ENCODE measurements at regions not wholly inside any gene's neighbourhood (a gene's known extent, or its start where the extent isn't known, plus 50 kb on each side); places are given as distances from the start of the nearest gene placed in this dataset.

DNA sequence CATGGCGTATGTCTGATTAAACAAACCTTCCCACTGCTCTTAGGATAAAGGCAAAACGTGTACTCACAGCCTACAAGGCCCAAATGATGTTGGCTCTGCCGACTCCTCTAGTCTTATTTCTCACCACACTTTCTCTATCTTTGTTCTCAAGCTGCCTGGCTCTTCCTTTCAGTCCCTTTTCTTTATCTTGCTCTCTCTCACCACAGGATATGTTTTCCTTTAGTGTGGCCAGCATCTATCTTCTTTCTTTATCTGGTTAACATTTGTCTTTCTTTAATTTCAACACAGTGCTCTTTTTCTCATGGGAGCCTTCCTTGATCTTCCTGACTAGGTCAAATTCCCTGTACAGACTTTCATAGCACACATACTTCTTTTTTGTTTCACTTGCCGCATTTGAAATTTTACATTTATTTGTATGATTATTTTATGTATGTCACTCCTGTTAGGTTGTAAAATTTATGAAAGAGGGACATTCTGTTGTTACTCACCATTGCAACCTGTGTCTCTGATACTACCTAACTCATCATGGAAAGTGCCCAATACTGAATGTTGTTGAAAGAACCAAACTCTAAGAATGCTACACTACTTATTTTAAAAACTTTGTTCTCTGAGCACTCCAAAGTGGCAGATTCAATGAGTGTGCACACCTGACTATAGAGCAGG is 328.9 kb upstream of the CBLB start:
- Mint-ChIP-seq H3K9me3 (peaks cover 23% of the 10 kb centered on the region), H3K4me3 (peak overlapping the region; percentile 49), H3K27ac (peak overlapping the region; percentile 73), H3K27me3 (no peaks in the 10 kb centered on the region), H3K36me3 (ENCODE audit: low read depth) (peaks cover 34% of the 10 kb centered on the region), H3K4me1 (peaks cover 17% of the 10 kb centered on the region)
- intact Hi-C loops (cut with micrococcal nuclease) = no loop called here
- DNase-seq = no peak

DNA sequence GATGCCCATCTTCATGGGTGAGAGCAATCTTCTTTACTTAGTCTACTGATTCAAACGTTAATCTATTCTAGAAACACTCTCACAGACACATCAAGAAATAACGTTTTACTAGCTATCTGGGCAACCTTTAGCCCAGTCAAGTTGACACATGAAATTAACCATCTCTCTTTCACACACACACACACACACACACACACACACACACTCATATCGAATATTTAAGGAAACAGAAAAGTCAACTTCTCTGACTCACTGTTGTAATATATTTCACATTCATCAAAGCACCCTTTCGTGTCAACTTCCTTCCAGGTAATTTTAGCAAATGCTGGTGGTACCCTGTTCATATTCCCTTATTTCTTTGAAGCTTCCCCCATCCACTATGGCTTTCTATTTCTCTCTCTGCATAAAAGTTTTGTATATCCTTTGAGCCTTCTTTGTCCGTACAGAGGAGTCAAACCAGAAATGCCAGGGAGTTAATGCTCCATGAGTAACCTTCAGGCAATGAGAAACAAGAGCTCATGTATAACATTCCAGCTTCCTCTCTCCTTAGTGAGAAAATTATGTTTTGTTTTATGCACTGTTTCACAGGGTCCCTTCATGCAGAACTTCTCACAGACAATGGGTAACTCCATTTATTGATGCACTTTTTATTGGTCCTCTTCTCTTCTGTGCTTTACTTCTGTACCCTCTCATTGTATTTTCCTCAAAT is 335.5 kb upstream of the CBLB start:
- H3K9me3 Mint-ChIP-seq = peaks cover 12% of the 10 kb centered on the region
- H3K4me3 Mint-ChIP-seq = no peak overlapping the region
- peaks cover 22% of the 10 kb centered on the region for H3K36me3 Mint-ChIP-seq (ENCODE audit: low read depth)
- peak overlapping the region; percentile 17 for H3K27ac Mint-ChIP-seq
- intact Hi-C loops (cut with micrococcal nuclease) = no loop called here
- DNase-seq = no peak
- no peaks in the 10 kb centered on the region for H3K27me3 Mint-ChIP-seq
- H3K4me1 Mint-ChIP-seq = peaks cover 34% of the 10 kb centered on the region

DNA sequence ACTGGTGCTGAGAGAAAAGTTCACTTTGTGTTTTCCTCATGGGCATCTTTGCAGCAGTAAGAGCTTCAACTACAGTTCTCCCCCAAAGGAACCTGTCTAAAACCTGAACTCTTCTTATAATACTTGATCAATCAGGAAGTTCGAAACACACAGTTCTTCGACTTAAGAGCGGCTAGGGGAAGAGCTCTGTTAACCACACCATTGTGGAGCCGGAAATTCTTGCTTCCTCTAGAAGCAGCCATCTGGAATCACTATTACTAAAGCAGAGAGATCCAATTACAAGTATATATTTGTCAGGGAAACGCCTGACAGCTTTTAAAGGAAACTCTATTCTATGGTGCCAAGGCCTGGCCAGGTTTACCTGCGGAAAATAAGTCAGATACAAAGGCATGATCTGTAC is 337.3 kb upstream of the CBLB start:
- Mint-ChIP-seq H3K27me3 (no peaks in the 10 kb centered on the region), H3K9me3 (peaks cover 12% of the 10 kb centered on the region), H3K4me1 (peaks cover 39% of the 10 kb centered on the region), H3K4me3 (peak overlapping the region; percentile 65), H3K27ac (peak overlapping the region; percentile 97), H3K36me3 (ENCODE audit: low read depth) (peaks cover 21% of the 10 kb centered on the region)
- DNase-seq = peak; percentile 75
- intact Hi-C loops (cut with micrococcal nuclease) = loop anchor here (1.0 to 5.0 kb wide), 9 partner anchors 9 to 529 kb away; no protein-coding TSS in a partner anchor

DNA sequence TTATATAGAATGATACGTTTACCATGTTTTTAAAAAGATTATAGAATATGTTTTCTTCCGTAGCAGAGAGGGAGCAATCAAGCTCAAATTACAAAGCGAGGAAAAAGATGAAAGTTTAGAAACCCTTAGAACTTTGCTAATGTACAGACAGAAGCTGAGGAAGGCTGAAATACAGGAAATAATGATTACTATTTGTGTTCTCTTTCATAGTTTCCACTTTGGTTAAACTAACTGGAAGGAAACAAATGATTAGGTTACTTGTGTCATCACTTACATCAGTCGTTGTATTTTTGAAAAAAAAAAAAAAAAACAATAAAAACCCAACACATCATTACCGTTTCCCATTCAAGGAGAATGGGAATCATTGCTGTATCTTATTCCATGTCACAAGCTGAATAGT is 337.8 kb upstream of the CBLB start:
- Mint-ChIP-seq H3K27me3 (no peaks in the 10 kb centered on the region), H3K4me1 (peaks cover 41% of the 10 kb centered on the region), H3K27ac (peak overlapping the region; percentile 97), H3K36me3 (ENCODE audit: low read depth) (peaks cover 21% of the 10 kb centered on the region), H3K4me3 (peak overlapping the region; percentile 65), H3K9me3 (peaks cover 12% of the 10 kb centered on the region)
- intact Hi-C loops (cut with micrococcal nuclease) = loop anchor here (1.0 to 5.0 kb wide), 9 partner anchors 9 to 530 kb away; no protein-coding TSS in a partner anchor
- no peak for DNase-seq

DNA sequence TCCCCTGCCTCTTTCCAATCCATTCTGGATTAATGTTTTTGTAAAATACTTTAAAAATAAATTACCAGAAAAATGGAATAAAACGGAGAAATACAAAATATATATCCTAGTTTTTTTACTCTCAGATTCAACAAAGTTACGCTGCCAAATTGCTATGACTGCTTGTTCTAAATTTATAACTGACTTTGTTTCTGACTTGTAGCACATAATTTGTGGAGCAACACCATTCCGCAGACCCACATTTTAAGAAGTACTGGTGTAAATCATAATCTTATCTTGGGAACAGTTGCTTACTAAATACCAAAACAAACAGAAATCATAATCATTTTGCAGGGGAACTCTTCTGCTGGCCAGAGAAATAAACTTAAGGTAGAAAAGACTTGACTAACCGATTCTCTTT is 339.4 kb upstream of the CBLB start:
- Mint-ChIP-seq H3K36me3 (ENCODE audit: low read depth) (peaks cover 17% of the 10 kb centered on the region), H3K4me3 (no peak overlapping the region), H3K9me3 (peaks cover 12% of the 10 kb centered on the region), H3K4me1 (peaks cover 40% of the 10 kb centered on the region), H3K27ac (no peak overlapping the region), H3K27me3 (no peaks in the 10 kb centered on the region)
- intact Hi-C loops (cut with micrococcal nuclease) = loop anchor here (5.0 kb wide), 1 partner anchor 381 kb away; no protein-coding TSS in a partner anchor
- no peak for DNase-seq

DNA sequence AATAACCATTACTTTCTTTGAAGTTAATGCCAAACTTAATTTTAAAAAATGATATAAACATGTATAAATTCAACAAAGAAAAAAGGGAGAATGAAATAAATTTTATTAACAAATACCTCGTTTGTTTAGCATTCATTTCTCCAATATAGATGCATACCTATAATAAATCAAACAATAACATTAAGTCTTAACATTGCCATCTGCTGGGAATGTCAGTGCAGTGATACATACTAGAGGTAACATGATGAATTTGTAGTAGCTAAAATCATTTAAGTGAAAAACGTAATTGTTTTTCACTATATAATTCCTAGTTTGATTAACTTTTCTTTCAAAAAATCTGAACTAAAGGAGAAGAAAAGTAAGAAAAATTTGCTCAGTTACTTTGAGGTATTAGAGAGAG is 340.2 kb upstream of the CBLB start:
- Mint-ChIP-seq H3K4me1 (peaks cover 43% of the 10 kb centered on the region), H3K4me3 (no peak overlapping the region), H3K27ac (no peak overlapping the region), H3K9me3 (peaks cover 10% of the 10 kb centered on the region), H3K36me3 (ENCODE audit: low read depth) (peaks cover 16% of the 10 kb centered on the region), H3K27me3 (no peaks in the 10 kb centered on the region)
- no peak for DNase-seq
- intact Hi-C loops (cut with micrococcal nuclease) = loop anchor here (5.0 kb wide), 1 partner anchor 382 kb away; no protein-coding TSS in a partner anchor

DNA sequence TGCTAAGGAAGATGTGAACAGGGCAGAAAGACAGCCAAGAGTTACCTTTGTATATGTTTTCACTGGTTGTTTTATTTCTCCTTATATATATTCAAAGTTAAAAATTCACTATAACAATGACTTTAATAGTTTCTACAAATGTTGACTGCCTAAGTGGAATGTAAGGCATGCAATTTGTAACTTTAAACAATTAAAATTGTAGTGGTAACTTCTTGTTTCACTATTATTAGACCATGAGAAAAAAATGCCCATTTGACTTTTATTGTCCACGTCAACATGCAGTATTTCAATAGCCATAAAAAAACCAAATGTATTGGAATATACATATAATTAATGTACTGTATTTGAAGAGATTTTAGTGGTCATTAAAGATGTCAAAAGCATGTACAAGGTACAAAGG is 340.7 kb upstream of the CBLB start:
- intact Hi-C loops (cut with micrococcal nuclease) = loop anchor here (5.0 kb wide), 1 partner anchor 382 kb away; no protein-coding TSS in a partner anchor
- Mint-ChIP-seq H3K4me3 (no peak overlapping the region), H3K36me3 (ENCODE audit: low read depth) (peaks cover 14% of the 10 kb centered on the region), H3K27ac (no peak overlapping the region), H3K9me3 (peaks cover 8% of the 10 kb centered on the region), H3K4me1 (peaks cover 42% of the 10 kb centered on the region), H3K27me3 (no peaks in the 10 kb centered on the region)
- no peak for DNase-seq

DNA sequence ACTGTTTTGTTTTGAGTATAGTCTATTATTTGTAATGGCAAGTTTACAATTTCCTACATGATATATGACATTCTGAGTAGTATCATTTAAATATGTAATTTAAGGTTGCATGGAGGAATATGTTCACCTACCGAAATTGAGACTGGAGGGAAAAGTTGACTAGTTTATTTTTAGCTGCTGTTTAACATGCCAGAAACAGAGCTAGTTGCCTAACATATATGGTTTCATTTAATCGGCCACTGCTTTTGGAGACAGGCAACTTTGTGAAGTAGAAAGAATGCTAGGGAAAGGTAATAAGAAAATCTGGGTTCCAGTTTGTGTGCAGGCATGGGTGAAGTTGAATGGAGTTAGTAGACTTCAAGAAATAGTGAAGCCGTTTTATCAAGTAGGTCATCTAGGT is 342.1 kb upstream of the CBLB start:
- DNase-seq = no peak
- peaks cover 10% of the 10 kb centered on the region for H3K9me3 Mint-ChIP-seq
- peaks cover 16% of the 10 kb centered on the region for H3K36me3 Mint-ChIP-seq (ENCODE audit: low read depth)
- intact Hi-C loops (cut with micrococcal nuclease) = loop anchor here (2.0 to 5.0 kb wide), 3 partner anchors 36 to 524 kb away; no protein-coding TSS in a partner anchor
- H3K27me3 Mint-ChIP-seq = no peaks in the 10 kb centered on the region
- peak overlapping the region; percentile 52 for H3K27ac Mint-ChIP-seq
- H3K4me3 Mint-ChIP-seq = no peak overlapping the region
- peaks cover 44% of the 10 kb centered on the region for H3K4me1 Mint-ChIP-seq

DNA sequence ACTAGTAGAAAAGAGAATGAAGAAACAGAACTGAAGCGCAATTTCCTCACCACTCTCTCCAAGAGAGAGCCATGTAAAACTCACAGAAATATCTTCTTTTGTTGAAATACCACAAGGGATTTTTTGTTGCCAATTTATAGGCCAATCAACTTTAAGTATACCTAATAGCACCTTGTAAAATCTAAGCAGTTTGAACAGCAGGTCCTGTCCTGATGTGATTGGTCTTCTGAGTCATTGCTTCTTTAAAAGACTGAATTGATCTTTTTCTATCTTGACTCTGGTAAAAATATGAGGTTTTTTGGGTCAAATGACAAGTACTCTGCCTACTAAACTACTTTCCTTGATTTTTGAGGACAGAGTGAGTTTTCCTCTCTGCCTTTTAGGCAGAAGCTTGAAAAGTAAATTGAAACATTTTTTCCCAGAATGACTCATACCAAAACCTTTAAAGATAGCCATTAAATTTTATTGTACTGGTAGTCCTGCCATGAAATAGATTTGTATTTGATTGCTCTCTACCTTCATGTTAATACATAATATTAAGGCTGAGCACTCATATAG is 343.9 kb upstream of the CBLB start:
- DNase-seq = no peak
- Mint-ChIP-seq H3K9me3 (peaks cover 15% of the 10 kb centered on the region), H3K27ac (peak overlapping the region; percentile 58), H3K4me1 (peaks cover 35% of the 10 kb centered on the region), H3K36me3 (ENCODE audit: low read depth) (peaks cover 23% of the 10 kb centered on the region), H3K27me3 (no peaks in the 10 kb centered on the region), H3K4me3 (no peak overlapping the region)
- intact Hi-C loops (cut with micrococcal nuclease) = loop anchor here (5.0 kb wide), 2 partner anchors 35 to 260 kb away; no protein-coding TSS in a partner anchor

DNA sequence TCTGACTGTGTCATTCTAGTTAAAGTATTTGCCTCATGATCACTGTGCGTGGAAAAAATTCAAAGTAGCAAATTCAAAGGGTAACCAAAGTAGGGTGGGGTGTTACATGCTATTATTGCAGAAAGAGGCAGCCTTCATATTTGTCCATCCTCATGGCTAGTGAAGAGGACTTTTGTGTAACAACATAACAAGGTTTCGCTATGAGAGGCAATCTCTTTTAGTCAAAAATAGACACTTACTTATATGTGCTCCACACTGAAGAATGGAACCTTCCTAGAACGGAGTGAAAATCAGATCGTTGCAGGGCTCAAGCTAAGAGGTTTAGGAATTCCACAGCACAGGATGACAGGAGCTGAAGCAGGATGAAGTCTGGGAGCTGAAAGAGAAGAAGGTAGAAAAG is 345.1 kb upstream of the CBLB start:
- no peak overlapping the region for H3K4me3 Mint-ChIP-seq

DNA sequence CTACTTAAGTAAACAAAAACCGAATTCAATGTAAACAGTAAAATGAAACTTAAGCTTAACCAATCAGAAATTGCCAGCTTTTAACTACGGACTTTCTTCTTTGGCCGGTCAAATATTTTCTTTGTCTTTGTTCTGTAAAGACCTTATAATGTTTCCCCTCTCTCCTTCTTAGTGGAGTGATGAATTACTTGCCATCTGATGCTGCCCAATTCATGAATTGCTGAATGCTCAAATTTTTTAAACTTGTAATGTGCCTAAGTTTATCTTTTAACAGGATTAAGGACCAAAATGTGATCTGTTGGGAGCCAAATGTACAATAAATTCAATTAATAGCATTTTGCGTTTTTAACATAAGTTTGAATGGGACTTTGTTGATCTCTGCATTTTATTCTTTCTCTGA is 345.8 kb upstream of the CBLB start:
- intact Hi-C loops (cut with micrococcal nuclease) = loop anchor here (1.0 to 5.0 kb wide), 8 partner anchors 8 to 258 kb away; no protein-coding TSS in a partner anchor
- H3K9me3 Mint-ChIP-seq = peaks cover 18% of the 10 kb centered on the region
- no peak for DNase-seq
- H3K4me1 Mint-ChIP-seq = peaks cover 32% of the 10 kb centered on the region
- H3K27me3 Mint-ChIP-seq = no peaks in the 10 kb centered on the region
- peak overlapping the region; percentile 3 for H3K4me3 Mint-ChIP-seq
- peak overlapping the region; percentile 70 for H3K27ac Mint-ChIP-seq
- peaks cover 30% of the 10 kb centered on the region for H3K36me3 Mint-ChIP-seq (ENCODE audit: low read depth)

More for the DNA sequence above, 345.1 kb upstream of the CBLB start:
- DNase-seq = no peak
- H3K36me3 Mint-ChIP-seq (ENCODE audit: low read depth) = peaks cover 28% of the 10 kb centered on the region
- H3K9me3 Mint-ChIP-seq = peaks cover 18% of the 10 kb centered on the region
- H3K4me1 Mint-ChIP-seq = peaks cover 32% of the 10 kb centered on the region
- H3K27me3 Mint-ChIP-seq = no peaks in the 10 kb centered on the region
- H3K27ac Mint-ChIP-seq = peak overlapping the region; percentile 90
- intact Hi-C loops (cut with micrococcal nuclease) = loop anchor here (2.0 to 5.0 kb wide), 5 partner anchors 17 to 258 kb away; no protein-coding TSS in a partner anchor

DNA sequence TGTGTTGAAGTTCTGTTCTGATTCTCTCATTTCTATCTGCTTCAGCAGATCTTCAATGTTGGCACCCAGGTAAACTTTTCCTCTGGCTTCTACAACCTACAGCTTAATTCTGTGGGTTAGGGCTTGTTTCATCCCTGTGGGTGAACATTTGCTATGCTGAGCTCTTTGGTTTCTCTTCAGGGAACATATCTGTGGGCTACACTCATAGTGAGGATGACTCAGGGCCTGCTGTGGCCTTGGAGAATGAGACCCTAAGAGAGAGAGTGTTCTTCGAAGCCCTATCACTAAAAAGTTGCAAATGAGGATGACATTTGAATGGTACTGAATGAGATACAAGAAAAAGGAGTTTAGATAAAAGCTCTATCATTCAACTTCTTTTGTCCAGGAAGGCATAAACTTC is 346.2 kb upstream of the CBLB start:
- peak overlapping the region; percentile 3 for H3K4me3 Mint-ChIP-seq
- DNase-seq = peak; percentile 64
- peaks cover 20% of the 10 kb centered on the region for H3K9me3 Mint-ChIP-seq
- H3K27me3 Mint-ChIP-seq = no peaks in the 10 kb centered on the region
- intact Hi-C loops (cut with micrococcal nuclease) = loop anchor here (1.0 to 5.0 kb wide), 6 partner anchors 9 to 212 kb away; no protein-coding TSS in a partner anchor
- peaks cover 32% of the 10 kb centered on the region for H3K4me1 Mint-ChIP-seq
- peaks cover 33% of the 10 kb centered on the region for H3K36me3 Mint-ChIP-seq (ENCODE audit: low read depth)
- H3K27ac Mint-ChIP-seq = peak overlapping the region; percentile 70

DNA sequence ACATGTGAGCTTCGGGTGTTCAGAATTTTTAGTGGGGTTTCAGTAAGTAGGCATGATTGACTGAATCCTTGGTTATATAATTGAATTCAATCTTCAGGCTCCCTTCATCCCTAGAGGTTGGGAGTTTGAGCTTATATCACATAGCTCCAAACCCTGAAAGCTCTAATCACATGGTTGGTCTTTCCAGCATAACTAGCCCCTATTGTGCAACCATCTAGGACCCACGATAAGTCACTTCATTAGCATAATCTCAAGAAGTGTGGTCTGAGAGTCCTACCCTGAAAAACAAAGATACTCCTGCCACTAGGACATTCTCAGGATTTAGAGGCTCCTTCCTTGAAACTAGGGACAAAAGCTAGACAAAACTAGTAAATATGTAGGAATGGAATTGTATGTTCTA is 348.9 kb upstream of the CBLB start:
- H3K36me3 Mint-ChIP-seq (ENCODE audit: low read depth) = peaks cover 56% of the 10 kb centered on the region

More for the DNA sequence above, 348.9 kb upstream of the CBLB start:
- Mint-ChIP-seq H3K9me3 (peaks cover 35% of the 10 kb centered on the region), H3K4me3 (no peak overlapping the region), H3K27me3 (no peaks in the 10 kb centered on the region), H3K4me1 (peaks cover 26% of the 10 kb centered on the region), H3K27ac (no peak overlapping the region)
- intact Hi-C loops (cut with micrococcal nuclease) = loop anchor here (5.0 kb wide), 1 partner anchor 210 kb away; no protein-coding TSS in a partner anchor
- no peak for DNase-seq
